GM19035 (cell line): ENCODE measurements at regions not wholly inside any gene's neighbourhood (a gene's known extent, or its start where the extent isn't known, plus 50 kb on each side); places are given as distances from the start of the nearest gene placed in this dataset.
"Not testable (repeated sequence)": the region's sequence is repeated elsewhere in the genome, so short reads cannot be mapped to it uniquely, and the experiment has no call there.

Experiments
- ATAC-seq: cut with Tn5 transposase; IDR thresholded peaks from one replicate; pipeline ENCODE4 v1.9.1; 2021; ENCODE audit not compliant: unreplicated experiment

DNA sequence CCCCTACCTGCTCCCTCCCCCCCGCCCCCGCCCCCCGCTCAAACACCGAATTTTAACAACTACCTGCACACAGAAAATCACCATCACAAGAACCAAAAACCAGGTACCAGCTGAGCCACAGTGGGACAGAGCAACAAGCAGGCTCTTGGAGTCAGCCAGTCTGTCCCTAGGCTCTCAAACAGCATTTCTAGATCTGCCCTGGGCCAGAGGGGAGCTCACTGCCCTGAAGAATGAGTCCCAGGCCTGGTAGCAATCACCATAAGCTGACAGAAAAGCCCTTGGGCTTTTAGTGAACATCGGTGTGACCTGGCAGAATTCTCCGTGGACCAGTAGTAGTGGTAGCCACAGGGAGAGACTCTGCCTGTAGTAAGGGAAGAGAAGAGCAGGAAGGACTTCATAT is 58.3 kb downstream of the C11orf87 start:
- no peak for ATAC-seq

DNA sequence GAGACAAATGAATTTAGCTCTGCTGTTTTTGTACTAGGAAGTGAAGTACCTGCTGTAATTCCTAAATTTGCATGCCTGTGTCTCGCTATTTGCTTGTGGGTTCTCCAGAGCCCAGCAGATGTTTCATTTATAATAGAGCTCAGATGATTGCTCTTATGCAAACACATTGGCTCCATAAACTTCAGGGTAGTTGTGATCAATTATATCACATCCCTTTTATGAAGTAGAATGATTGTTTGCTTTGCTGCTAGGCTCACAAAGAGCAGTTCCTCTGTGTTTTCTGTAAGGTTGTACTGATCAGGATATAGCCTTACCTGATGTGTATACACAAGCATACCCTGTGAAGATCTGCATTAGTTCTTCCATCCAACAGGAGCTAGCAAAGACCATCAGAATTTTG is 64.1 kb downstream of the C11orf87 start:
- no peak for ATAC-seq

DNA sequence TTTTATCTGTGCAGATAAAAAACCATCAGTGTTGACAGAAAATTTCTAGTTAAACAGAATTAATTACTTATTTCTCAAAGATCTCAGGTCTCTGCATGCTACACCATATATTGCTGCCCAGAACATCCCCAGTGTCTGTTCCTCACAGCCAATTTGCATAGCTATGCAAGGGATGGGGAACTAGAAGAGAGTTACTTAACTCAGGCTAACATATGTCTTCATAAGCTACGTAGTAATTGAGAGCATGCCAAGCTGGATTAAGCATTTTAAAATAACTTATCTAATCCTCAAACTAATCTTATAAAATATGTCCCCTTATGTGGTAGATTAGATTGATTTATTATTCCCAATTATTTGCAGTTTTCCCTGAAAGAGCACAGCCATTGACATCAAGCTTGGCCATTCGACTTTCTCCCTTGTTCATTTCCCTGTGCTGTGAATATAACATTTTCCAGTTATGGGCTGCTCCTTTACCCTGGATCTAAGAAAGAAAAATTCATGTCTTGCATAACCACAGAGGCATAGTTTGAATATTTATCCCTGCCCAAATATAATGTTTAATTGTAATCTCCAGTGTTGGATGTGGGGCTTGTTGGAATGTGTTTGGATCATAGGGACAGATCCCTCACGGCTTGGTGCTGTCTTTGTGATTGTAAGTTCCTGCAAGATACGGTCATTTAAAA is 69.1 kb downstream of the C11orf87 start:
- no peak for ATAC-seq

DNA sequence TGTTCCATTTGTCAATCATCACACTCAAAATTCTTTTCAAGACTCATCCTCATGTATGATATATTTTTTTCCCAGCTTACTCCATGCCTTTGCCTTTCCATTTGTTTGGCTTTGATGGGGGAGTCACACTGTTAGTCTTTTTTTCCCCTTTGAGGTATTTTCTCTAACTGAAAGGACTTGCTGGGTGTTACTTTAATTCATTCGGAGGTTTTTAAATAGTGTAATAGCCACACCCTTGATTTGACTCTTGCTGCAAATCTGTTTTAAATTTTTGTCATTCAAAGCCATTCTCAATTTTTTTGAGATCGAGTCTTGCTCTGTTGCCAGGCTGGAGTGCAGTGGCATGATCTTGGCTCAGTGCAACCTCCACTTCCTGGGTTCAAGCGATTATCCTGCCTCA is 84.1 kb downstream of the C11orf87 start:
- ATAC-seq: no peak

DNA sequence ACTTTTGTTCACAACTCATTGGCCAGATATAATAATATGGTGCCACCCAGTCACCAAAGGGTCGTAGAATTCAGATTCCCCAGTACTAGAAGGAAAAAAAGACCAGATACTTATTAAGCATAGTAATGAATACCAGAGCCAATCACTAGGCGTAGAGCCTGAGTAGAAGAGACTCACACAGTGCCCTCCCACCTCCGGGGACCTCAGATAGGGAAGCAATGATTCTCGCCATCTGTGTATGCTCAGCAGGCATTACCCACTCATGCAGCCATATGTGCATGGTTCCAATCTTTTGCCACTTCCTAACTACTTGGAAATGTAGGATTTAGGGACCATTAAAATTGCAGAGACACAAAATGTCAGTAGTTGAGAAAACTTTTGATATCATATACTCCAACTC is 85.3 kb downstream of the C11orf87 start:
- ATAC-seq: no peak

DNA sequence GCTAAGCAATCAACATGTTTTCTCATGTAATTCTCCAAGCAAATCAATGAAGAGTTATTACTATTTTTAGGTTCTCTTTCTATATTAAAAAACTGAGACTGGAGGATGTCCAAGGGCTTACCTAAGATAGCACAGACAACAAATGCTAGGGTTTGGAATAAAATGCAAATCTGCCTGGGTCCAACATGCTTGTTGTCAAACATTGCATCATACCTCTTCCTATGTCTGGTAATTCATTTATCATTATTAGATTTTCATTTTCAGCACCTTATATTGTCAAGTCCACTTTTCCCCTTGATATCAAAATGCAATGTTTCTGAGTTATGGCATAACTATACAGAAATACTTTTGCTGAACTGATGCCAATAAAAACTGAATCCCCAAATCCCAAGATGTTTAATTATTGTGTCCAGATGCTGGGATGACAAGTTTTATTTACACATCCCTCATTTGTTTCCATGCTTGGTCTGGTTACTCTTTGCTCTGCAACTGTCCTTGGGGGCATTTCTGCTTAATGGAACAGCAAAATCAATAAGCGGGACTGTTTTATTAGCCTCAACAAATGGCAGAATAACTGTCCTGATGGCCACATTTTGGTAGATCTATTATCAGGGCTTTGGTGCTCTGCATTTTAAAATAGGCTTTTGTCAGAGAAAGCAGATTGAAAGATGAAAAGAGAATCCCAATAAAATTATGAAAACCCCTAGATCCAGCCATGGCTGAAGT is 86.0 kb downstream of the C11orf87 start:
- no peak for ATAC-seq

DNA sequence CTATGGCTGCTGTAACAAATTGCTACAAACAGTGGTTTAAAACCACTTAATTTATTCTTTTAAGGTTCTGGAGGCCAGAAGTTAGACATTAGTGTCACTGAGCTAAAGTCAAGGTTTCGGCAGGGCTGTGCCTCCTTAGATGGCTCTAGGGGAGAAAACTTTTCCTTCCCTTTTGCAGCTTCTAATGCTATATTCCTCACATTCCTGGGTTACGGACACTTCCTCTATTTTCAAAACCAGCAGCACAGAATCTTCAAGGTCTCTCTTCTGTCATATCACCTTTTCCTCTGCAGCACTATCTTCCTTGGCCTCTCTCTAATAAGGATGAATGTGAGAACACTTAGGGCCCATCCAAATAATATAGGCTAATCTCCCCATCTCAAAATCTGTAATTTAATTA is 87.0 kb downstream of the C11orf87 start:
- no peak for ATAC-seq

DNA sequence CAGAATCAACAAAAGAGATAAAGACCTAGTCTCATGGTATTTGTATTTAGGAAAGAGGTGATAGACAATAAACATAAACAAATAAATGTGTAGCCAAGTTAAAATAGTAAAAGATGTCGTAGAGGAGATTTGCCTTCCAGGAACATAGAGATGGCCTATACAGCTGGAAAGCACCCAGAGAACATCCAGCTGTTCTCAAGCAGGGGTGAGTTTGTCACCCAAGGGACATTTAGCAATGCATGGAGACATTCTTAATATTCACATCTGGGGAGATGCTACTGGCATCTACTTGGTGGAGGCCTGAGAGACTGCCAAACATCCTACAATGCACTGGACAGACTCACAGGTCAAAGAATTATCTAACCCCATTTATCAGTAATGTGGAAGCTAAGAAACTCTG is 88.3 kb downstream of the C11orf87 start:
- ATAC-seq: no peak

DNA sequence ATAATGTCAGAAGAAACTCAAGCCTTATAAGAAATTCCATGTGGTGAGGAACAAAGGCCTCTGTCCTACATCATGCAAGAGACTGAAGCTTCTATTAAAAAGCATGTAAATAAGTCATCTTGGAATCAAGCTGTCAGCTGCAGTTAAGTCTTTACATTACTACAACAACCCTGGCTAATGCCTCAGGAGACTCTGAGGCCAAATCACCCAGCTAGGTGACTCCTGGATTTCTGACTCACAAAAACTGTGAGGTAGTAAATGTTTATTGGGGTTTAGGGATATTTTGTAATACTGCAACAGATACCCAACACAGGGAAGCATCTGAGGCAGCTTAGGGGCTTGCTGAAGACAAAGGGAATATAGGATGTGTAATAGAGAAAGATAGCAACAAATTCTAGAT is 89.6 kb downstream of the C11orf87 start:
- no peak for ATAC-seq

DNA sequence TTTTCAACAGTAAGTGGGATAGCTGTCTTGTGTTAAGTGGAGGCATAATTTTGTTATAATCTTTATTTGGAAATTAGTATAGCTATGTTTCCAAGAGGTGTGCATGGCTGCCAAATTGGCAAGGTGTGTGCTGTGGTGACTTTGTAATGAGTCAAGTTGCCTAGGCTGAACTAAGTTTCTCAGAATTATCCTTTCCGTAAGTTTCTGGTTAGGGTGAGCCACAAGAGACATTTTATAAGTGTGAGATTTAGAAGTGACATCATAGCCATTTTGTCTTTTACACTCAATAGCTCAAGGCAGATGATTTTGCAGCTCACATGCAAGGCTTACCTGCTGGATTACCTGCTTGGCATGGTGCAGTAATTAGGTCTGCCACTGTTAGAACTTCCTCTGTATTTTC is 90.3 kb downstream of the C11orf87 start:
- ATAC-seq: no peak

DNA sequence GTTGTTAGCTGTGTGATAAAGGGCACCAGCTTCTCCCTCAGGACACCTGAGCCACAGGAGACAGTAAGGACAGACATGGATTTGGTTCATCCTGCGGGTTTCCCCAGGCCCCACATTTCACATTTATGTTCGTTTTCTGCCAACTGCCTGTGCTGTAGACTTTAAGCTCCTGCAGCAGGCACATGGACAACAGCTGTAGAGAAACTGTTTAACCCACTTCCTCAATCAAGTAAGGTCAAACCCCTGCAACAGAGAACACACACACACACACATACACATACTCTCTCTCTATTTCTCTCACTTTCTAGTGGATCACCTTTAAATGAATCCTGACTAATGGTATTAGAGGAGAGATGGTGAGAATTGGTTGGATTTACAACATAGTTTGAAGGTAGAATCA is 90.7 kb downstream of the C11orf87 start:
- ATAC-seq: no peak

DNA sequence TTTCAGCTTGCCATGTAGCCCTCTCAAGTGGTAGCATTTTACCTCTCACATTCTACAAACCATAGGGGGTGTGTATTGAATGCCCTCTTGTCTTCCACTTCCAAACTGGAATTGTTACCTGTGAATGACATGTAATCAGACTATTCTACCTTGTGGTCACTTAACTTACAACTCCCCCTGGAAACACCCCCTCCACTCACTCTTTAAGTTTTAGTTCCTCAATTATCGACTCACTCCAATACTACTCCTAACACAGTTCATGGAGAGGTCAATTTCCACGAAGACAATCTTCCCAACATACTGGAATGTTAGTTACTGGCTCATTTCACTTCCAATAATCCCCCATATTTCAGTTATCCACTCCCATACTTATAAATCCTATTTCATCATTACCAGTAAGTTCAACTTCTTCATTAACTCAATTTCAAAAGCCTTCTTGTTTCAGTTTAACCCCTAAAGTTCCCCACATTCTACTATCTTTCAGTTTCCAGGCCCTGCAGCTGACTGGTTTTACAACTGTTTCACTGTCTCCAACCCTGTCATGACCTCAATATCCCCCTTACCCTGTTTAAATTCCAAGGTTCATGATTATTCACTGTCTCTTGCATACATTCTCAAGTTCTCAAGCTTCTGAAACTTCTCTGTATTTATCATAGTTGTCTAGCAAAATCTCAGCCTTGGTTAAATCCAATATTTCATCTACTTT is 92.5 kb downstream of the C11orf87 start:
- ATAC-seq: no peak

DNA sequence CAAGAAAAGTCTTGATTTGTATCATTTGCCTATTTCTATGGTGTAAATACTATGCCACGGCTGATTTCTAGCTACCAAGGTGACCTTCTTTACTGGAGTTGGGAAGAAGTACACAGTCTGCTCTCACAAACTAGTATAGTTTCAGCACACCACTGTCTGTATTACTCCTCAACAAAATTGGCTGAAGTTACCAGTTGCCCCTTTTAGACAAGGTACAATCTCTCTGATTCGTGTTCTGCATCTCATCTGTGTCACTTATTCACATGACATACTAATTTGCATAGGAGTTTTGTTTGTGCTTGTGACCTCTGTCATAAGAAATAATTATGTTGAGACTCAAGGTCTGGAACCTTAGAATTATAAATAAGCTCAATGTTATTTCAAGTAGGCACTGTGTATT is 97.3 kb downstream of the C11orf87 start:
- no peak for ATAC-seq

DNA sequence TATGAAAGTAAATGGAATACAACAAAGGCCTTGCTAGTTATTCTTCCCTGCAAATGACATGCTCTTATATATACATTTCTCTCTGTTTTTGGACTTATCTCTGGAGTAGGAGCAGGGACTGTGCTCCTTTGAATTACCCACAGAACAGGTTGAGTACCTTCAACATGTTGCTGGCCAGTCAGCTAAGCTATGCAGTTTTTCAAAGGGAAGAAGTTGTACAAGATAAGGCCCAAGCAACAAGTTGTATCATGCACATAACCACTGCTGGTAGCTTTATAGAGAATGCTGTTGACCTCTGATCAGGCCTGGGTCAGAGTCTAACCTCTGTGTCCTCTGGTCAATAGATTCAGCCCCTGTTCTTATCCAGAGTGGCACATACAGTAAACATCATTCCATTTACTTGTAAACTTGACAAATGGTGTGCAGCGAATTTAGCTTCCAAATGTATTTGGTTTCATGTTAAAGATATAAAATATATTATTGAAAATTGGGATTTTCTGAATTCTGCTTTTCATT is 99.6 kb downstream of the C11orf87 start:
- ATAC-seq: no peak

DNA sequence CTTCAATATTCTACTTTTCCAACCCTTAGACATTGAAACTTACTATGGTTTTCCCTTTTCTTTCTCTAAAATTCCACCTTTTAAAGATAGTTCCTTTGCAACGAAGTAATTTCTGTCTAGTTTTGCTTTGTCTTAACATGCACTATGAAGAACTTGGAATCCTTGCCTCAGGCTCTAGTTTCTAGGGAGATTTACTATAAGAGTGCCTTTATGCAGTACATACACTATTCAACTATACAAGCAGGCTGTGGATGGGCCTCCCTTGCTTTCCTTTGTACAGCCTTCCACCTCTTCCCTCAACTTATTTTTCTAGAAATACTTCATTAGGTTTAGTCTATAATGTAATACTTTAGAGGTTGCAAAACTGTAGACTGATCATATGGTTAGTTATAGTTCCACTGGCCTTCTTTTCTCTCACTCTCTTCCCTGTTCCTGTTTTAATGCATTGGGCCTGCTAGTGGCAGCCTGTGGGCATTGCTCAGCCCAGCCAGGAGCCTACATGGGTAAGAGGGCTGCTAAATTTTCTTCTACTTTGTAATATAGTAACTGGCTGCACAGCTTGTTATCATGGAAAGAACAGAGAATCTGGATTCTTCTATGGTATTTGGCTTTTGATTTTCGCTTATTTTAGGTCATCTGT is 100.2 kb downstream of the C11orf87 start:
- no peak for ATAC-seq

DNA sequence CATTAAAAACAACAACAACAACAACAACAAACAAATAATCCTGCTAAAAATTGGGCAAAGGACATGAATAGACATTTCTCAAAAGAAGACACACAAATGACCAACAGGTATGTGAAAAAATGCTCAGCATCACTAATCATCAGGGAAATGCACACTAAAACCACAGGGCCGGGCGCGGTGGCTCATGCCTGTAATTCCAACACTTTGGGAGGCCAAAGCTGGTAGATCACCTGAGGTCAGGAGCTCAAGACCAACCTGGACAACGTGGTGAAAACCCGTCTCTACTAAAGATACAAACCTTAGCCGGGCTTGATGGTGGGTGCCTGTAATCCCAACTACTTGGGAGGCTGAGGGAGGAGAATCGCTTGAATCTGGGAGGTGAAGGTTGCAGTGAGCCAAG is 103.6 kb downstream of the C11orf87 start:
- not testable (repeated sequence) for ATAC-seq

DNA sequence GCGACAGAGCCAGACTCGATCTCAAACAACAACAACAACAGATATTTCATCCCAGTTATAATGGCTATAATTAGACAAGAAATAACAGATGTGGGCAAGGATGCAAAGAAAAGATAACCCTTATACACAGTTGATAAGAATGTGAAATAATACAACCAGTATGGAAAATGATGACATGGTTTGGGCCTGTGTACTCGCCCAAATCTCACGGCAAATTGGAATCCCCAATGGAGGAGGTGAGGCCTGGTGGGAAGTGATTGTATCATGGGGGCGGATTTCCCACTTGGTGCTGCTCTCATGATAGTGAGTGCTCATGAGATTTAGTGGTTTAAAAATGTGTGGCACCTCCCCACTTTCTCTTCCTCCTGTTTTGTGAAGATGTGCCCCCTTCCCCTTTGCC is 104.1 kb downstream of the C11orf87 start:
- no peak for ATAC-seq

DNA sequence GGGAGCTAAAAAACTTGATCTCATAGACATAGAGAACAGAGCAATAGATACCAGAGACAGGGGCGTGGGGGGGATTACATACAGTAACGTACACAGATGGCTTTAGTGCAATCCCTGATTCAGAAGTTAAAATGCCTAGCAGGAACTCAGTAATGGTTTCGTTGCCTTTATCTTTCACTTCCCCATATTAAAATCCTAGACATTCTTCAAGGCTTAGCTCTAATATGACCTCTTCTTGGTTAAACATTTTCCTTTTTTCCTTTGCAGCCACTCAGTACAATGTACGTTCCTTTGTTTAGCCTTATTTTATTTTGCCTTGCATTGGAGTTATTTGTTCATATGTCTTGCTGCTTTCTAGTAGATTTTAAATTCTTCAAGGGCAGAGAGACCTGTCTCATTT is 104.9 kb downstream of the C11orf87 start:
- no peak for ATAC-seq

DNA sequence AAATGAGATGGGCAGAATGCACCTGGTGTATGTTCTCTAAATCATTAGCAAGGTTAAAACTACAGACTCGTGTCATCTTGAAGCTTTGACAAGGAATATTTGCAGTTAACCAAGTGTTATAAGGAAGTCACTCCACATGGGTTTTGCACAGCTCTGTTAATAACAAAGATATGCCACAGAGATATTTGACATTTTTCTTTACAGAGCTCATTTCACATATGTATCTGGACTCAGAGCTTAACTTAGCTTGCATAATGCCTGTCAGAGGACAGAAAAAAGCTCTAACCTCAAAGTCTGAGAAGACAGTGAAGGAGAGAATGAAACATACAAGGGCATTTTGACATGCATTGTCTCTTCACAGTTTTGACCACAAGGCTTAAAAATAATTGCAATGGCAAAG is 105.5 kb downstream of the C11orf87 start:
- ATAC-seq: no peak

DNA sequence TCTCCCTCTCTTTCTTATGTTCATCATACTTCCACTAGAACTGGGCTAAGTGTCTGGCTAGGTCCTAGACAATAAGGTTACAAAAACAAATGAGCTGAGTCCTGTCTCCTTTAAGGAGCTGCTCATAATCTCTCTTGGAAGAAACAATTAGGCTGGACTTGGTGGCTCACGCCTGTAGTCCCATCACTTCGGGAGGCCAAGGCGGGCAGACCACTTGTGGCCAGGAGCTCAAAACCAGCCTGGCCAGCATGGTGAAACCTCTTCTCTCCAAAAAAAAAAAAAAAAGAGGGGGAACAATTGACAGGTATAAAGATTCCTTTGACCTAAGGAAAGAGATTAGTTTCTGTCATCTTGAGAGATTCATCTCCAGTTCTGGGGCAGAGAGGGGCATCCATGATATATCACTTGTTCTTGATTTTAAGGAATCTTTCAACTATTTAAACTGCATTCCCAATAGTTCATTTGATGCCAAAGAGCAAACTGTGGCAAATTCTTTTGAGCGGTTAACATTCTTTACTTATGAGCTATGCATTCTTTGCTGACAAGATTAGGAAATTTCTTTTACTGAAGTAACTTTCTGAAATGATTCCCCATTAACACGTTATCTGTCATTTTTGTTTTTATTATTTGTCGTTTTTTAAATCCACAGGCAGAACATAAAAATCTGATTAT is 125.5 kb downstream of the C11orf87 start:
- ATAC-seq: no peak

DNA sequence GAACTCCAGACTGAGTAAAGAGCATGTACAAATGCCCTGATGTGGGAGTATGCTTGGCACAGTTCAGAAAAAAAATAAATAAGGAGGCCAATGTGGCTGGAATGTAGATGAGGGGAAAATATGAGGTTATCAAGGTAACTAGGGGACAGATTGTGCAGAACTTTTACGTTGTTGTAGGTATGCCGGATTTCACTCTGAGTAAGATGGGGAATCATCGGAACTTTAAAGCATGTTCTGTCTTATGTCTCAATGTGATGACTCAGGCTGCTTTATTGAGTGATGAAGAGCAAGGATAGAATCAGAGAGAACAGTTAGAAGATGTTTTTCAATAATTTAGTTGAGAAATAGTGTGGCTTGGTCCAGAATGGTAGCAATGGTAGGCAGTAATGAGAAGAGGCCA is 130.4 kb downstream of the C11orf87 start:
- no peak for ATAC-seq
